Osteoblast (primary cell): ENCODE measurements at regions not wholly inside any gene's neighbourhood (a gene's known extent, or its start where the extent isn't known, plus 50 kb on each side); places are given as distances from the start of the nearest gene placed in this dataset.
A peak's percentile ranks its signal among the peaks of the same experiment; 100 is the strongest.

Experiments used
- DNase-seq: peaks from one replicate; pipeline ENCODE4 v3.0.0; 2011; ENCODE audit warnings: low spot score, mixed read lengths; ENCODE audit not compliant: insufficient read length; ENCODE audit errors: missing footprints
- H2AFZ ChIP-seq: 2 replicates; pipeline ENCODE4 v1.6.0; 2011; ENCODE audit warnings: mild to moderate bottlenecking, low read length
- H3K27ac ChIP-seq: 2 replicates; pipeline ENCODE4 v1.5.1; 2011; ENCODE audit warnings: mild to moderate bottlenecking, low read depth, low read length, moderate library complexity
- H3K27me3 ChIP-seq: 2 replicates; pipeline ENCODE4 v1.6.0; 2012; ENCODE audit warnings: mild to moderate bottlenecking, control low read depth, inconsistent platforms, low read length, moderate library complexity; ENCODE audit not compliant: insufficient read depth
- H3K36me3 ChIP-seq: 2 replicates; pipeline ENCODE4 v1.5.1; 2011; ENCODE audit warnings: mild to moderate bottlenecking, low read length, control low read depth, moderate library complexity; ENCODE audit not compliant: insufficient read depth
- H3K4me1 ChIP-seq: 2 replicates; pipeline ENCODE4 v1.5.1; 2011; ENCODE audit warnings: mild to moderate bottlenecking, low read length, control low read depth, moderate library complexity; ENCODE audit not compliant: insufficient read depth
- H3K4me2 ChIP-seq: 2 replicates; pipeline ENCODE4 v1.6.0; 2011; ENCODE audit warnings: mild to moderate bottlenecking, low read length; ENCODE audit not compliant: insufficient read depth
- H3K4me3 ChIP-seq: fragments of 200-600 bp; sonication (generic); 3 replicates; pipeline ENCODE4 v1.5.1; 2012; ENCODE audit warnings: mild to moderate bottlenecking, low read length, inconsistent platforms; ENCODE audit not compliant: insufficient read depth
- H3K79me2 ChIP-seq: 2 replicates; pipeline ENCODE4 v1.6.0; 2012; ENCODE audit warnings: mild to moderate bottlenecking, low read length, control low read depth, inconsistent platforms; ENCODE audit not compliant: insufficient read depth
- H3K9me3 ChIP-seq: 2 replicates; pipeline ENCODE4 v1.5.1; 2011; ENCODE audit warnings: low read depth, low read length, control low read depth
- H4K20me1 ChIP-seq: 2 replicates; pipeline ENCODE4 v1.6.0; 2012; ENCODE audit warnings: mild to moderate bottlenecking, low read length, control low read depth; ENCODE audit not compliant: insufficient read depth
- TF ChIP-seq, protein P1 (sequence below): IDR thresholded peaks from 2 replicates; pipeline ENCODE4 v1.5.1; 2011; ENCODE audit warnings: mild to moderate bottlenecking, low read depth, low read length, moderate library complexity; ENCODE audit errors: extremely low read depth

DNA sequence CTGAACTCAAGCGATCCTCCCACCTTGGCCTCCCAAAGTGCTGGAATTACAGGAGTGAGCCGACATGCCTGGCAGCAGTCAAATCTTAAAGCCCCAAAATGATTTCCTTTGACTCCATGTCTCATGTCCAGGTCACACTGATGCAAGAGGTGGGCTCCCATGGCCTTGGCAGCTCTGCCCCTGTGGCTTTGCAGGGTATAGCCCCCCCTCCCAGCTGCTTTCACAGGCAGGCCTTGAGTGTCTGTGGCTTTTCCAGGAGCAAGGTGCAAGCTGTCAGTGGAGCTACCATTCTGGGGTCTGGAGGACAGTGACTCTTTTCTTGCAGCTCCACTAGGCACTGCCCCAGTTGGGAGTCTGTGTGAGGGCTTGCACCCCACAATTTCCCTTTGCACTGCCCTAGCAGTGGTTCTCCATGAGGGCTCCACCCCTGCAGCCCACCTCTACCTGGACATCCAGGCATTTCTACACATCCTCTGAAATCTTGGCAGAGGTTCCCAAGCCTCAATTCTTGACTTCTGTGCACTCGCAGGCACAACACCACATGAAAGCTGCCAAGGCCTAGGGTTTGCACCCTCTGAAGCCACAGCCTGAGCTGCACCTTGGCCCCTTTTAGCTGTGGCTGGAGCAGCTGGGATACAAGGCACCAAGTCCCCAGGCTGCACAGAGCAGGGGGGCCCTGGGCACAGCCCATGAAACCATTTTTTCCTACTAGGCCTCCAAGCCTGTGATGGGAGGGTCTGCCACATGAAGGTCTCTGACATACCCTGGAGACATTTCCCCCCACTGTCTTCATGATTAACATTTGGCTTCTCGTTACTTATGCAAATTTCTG lies 79.3 kb upstream of the ARL4D start:
- H3K9me3 ChIP-seq: no peaks in the 10 kb centered on the region
- no peaks in the 10 kb centered on the region for H3K4me1 ChIP-seq
- H4K20me1 ChIP-seq: no peaks in the 10 kb centered on the region
- H3K4me3 ChIP-seq: no peak overlapping the region
- no peak for DNase-seq
- H3K36me3 ChIP-seq: no peaks in the 10 kb centered on the region
- no peak overlapping the region for H3K4me2 ChIP-seq
- H3K27me3 ChIP-seq: no peaks in the 10 kb centered on the region
- no peak overlapping the region for H2AFZ ChIP-seq
- H3K27ac ChIP-seq: no peak overlapping the region
- no peaks in the 10 kb centered on the region for H3K79me2 ChIP-seq
- TF ChIP-seq, protein P1, sequence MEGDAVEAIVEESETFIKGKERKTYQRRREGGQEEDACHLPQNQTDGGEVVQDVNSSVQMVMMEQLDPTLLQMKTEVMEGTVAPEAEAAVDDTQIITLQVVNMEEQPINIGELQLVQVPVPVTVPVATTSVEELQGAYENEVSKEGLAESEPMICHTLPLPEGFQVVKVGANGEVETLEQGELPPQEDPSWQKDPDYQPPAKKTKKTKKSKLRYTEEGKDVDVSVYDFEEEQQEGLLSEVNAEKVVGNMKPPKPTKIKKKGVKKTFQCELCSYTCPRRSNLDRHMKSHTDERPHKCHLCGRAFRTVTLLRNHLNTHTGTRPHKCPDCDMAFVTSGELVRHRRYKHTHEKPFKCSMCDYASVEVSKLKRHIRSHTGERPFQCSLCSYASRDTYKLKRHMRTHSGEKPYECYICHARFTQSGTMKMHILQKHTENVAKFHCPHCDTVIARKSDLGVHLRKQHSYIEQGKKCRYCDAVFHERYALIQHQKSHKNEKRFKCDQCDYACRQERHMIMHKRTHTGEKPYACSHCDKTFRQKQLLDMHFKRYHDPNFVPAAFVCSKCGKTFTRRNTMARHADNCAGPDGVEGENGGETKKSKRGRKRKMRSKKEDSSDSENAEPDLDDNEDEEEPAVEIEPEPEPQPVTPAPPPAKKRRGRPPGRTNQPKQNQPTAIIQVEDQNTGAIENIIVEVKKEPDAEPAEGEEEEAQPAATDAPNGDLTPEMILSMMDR: no peak

DNA sequence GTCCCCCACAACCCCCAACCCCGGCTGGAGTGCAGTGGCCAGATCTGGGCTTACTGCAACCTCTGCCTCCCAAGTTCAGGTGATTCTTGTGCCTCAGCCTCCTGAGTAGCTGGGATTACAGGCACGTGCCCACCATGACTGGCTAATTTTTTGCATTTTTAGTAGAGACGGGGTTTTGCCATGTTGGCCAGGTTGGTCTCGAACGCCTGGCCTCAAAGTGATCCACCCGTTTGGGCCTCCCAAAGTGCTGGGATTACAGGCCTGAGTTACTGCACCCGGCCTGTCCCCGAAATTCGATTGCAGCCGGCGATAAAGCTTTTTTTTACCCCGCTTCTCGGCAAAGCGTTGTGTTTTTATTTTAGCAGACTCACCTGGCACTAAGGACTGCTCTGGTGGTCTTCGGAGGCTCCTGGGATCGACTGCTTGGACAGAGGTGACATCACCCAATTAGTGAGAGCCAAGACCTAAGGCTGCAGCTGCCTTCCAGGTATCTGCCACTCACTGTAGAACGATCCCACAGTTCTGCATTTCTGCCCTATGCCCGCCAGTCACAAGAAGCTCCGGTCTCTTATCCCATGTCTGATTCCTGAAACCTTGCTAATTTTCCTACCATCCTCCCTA lies 82.2 kb upstream of the ARL4D start:
- no peaks in the 10 kb centered on the region for H3K27me3 ChIP-seq
- no peak overlapping the region for H2AFZ ChIP-seq
- H3K4me3 ChIP-seq: no peak overlapping the region
- no peaks in the 10 kb centered on the region for H3K9me3 ChIP-seq
- DNase-seq: peak; percentile 19
- no peak overlapping the region for H3K4me2 ChIP-seq
- no peaks in the 10 kb centered on the region for H3K4me1 ChIP-seq
- H3K36me3 ChIP-seq: no peaks in the 10 kb centered on the region
- TF ChIP-seq, protein P1: no peak
- H3K27ac ChIP-seq: no peak overlapping the region
- no peaks in the 10 kb centered on the region for H3K79me2 ChIP-seq
- H4K20me1 ChIP-seq: no peaks in the 10 kb centered on the region

DNA sequence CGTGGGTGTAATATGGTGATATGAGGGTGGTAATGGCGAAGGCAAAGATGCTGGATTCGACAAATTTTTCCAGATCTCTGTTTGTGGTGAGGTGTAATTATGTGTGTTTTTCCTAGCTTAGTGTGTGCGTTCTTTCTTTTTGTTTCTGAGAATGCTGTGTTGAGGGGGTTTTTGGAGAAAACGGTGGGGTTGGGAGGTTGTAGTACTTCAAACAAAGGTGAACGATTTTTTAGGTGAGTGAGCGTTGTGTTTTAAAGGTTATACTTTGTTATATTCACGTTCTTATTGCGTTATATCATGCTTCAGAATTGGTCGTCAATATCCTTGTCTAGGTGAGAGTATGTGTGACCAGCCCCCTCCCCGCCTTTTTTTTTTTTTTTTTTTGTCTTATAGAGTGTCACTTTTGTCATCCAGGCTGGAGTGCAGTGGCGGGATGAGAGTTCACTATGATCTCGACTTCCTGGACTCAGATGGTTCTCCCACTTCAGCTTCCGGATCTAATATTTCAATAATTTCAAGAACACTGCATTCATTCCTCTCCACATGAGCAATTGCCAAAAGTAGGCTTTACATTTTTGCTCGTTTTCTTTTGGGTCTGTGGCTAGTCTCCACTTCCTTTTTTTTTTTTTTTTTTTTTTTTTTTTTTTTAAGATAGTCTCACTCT lies 82.2 kb upstream of the RNU2-1 start:
- no peak overlapping the region for H3K4me3 ChIP-seq
- H2AFZ ChIP-seq: no peak overlapping the region
- DNase-seq: no peak
- no peak overlapping the region for H3K4me2 ChIP-seq
- H3K79me2 ChIP-seq: no peaks in the 10 kb centered on the region
- no peaks in the 10 kb centered on the region for H3K36me3 ChIP-seq
- no peak overlapping the region for H3K27ac ChIP-seq
- no peaks in the 10 kb centered on the region for H3K9me3 ChIP-seq
- TF ChIP-seq, protein P1: no peak
- H3K4me1 ChIP-seq: no peaks in the 10 kb centered on the region
- no peaks in the 10 kb centered on the region for H4K20me1 ChIP-seq
- H3K27me3 ChIP-seq: no peaks in the 10 kb centered on the region

DNA sequence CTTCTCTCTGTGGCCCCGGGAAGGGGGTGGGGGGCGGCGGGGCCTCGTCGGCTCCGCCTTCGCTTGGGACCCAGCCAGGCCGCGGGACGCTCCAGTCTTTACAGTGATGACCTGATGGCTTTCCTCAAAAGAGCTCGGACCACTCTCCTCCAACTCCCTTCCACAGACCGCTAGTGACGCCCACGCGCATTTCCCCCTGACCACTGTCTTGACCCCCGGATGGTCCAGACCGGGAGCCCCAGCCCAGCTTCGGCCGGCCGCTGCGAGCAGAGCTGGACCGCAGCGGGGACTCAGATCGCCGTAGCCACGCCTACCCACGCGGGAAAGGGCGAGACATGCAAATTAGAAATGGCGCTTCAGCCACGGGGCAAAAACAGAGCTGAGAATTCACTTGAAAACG lies 81.6 kb upstream of the RNU2-1 start:
- H3K79me2 ChIP-seq: no peaks in the 10 kb centered on the region
- H3K4me3 ChIP-seq: no peak overlapping the region
- no peak overlapping the region for H3K4me2 ChIP-seq
- H2AFZ ChIP-seq: no peak overlapping the region
- TF ChIP-seq, protein P1: no peak
- no peaks in the 10 kb centered on the region for H3K4me1 ChIP-seq
- H3K9me3 ChIP-seq: no peaks in the 10 kb centered on the region
- no peak for DNase-seq
- H3K27ac ChIP-seq: no peak overlapping the region
- no peaks in the 10 kb centered on the region for H3K27me3 ChIP-seq
- no peaks in the 10 kb centered on the region for H3K36me3 ChIP-seq
- no peaks in the 10 kb centered on the region for H4K20me1 ChIP-seq
